DOHH2 (cell line): ENCODE measurements at regions not wholly inside any gene's neighbourhood (a gene's known extent, or its start where the extent isn't known, plus 50 kb on each side); places are given as distances from the start of the nearest gene placed in this dataset.

Experiments used
- CTCF ChIP-seq: fragments of 200-600 bp; sonication (generic); IDR thresholded peaks from one replicate; pipeline ENCODE4 v1.5.1; 2014; ENCODE audit warnings: antibody characterized with exemption, mild to moderate bottlenecking, low read depth, low read length; ENCODE audit not compliant: poor library complexity, severe bottlenecking
- EZH2phosphoT487 ChIP-seq: fragments of 200-600 bp; sonication (generic); IDR thresholded peaks from 2 replicates; pipeline ENCODE4 v1.6.1; 2017; ENCODE audit warnings: borderline replicate concordance, mild to moderate bottlenecking, antibody characterized with exemption, low read length, moderate library complexity, mixed read lengths

GRCh38 chr19:30734669-30735068 lies 362.5 kb downstream of the ZNF536 start:
- TF ChIP-seq EZH2phosphoT487 (no peak), CTCF (no peak)
